ENCODE measurements at regions not wholly inside any gene's neighbourhood (a gene's known extent, or its start where the extent isn't known, plus 50 kb on each side); places are given as distances from the start of the nearest gene placed in this dataset.
"Not testable (repeated sequence)": the region's sequence is repeated elsewhere in the genome, so short reads cannot be mapped to it uniquely, and the experiment has no call there.

- DNase-seq (ENCODE audit: low read depth) = no peak
Observed at GRCh38 chr9:88596376-88596775, 61.4 kb downstream of the NXNL2 start.

GRCh38 chr9:88604836-88605511 is 70.0 kb downstream of the NXNL2 start:
- DNase-seq (ENCODE audit: low read depth) = no peak

GRCh38 chr9:88605512-88606362 is 70.8 kb downstream of the NXNL2 start:
- no peak for DNase-seq (ENCODE audit: low read depth)

DNA sequence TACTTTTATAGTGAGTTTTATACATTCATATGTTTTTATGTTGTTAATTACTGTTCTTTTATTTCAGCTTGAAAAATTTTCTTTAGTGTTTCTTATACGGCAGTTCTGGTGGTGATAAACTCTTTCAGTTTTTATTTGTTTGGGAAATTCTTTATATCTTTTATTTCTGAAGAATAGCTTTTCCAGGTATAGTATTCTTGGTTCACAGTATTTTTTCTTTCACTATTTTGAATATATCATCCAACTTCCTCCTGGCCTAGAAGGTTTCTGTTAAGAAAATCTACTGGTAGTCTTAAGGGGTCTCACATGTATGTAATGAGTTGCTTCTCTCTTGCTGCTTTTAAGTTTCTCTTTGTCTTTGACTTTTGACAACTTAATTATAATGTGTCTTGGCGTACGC is 79.4 kb downstream of the NXNL2 start:
- DNase-seq (ENCODE audit: low read depth) = no peak

DNA sequence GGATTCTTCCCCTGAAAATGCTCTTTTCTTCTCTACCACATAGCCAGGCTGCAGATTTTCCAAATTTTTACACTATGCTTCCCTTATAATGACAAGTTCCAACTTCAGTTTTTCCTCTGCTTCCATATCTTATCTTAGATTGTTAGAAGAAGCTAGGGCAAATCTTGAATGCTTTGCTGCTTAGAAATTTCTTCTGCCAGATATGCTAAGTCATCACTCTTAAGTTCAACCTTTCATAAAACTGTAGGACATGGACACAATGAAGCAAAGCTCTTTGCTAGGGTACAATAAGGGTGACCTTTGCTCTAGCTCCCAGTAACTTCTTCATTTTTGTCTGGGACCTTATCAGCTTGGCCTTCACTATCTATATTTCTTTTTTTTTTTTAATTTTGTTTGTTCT is 88.7 kb downstream of the NXNL2 start:
- DNase-seq (ENCODE audit: low read depth) = no peak

DNA sequence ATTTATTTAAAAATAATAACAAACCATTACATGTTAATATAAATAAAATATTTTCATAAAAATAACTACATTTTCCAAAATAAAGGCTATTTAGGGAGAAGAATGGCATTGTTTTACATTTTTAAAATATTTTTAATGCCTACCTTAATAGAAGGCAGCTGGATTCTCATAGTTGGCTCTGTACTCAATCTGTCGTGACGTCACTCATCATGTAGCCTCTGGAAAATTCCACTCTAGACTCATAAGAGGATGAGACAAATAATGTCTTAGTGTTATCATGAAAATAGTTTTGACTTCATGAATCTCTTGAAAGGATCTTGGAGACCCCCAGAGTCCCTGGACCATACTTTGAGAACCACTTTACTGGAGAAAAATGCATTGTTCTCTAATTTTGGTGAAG is 93.1 kb downstream of the NXNL2 start:
- no peak for DNase-seq (ENCODE audit: low read depth)

DNA sequence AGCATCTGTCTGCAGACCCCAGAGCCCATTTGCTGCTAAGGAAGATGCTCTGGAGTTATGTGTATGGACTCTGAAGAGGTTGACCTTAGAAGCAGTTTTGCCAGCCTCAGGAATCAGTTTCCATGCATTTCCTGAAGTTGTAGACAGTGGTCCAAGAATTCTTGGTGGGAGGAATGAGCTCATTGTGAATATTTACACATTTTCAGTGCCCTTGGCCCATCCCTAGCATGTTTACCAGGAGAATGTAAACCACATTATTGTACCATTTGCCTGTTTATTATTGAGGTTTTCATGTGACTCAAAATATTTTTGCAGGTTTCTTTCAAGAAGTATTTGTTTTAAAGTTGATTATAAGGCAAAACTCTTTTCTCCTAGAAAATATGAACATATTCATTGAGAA is 93.8 kb downstream of the NXNL2 start:
- DNase-seq (ENCODE audit: low read depth) = no peak

- DNase-seq (ENCODE audit: low read depth) = not testable (repeated sequence)
Observed at GRCh38 chr9:88630574-88630973, 95.6 kb downstream of the NXNL2 start.

DNA sequence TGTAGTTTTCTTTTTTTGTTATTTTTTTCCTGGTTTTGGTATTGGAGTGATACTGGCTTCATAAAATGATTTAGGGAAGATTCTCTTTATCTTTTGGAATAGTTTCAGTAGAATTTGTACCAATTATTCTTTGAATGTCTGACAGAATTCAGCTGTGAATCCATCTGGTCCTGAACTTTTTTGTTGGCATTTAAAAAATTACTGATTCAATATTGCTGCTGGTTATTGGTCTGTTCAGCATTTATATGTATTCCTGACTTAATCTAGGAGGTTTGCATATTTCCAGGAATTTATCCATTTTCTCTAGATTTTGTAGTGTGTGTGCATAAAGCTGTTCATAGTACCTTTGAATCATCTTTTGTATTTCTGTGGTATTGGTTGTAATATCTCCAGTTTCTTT is 100.2 kb downstream of the NXNL2 start:
- DNase-seq (ENCODE audit: low read depth) = no peak

DNA sequence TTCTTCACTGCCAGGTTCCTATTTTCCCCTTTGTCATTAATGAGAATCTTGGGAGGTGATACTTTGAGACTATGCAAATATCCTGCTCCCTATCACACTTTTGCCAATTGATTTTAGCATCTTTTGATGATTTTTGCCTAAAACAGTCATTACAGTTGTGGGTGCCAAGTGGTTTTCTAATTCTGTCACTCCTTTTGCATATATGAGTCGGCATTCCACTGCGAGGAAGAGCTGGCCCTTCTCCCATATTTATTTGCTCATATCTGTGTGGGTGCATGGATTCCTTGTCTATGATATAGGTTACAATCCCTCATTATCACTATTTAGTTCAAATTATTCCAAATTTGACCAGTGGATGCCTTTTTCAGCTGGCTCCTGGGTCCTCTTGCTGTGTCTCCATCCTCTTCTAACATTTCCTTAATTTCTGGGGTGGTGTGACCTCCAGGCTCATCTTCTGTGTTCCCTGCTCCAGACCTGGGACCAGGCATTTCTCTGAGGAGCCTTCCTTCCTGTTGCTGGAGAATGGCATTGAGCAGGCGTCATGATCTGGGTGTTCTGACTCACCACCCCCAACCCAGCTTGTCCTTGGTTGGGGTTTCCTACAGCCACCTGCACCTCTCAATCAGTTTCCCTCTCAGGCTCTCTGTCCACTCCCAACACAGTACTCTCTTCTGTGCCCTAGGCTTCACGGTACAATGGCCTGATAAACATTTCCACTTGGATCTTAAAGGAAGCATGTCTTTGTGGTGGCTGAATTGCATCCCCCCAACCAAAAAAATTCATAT is 106.7 kb downstream of the NXNL2 start:
- no peak for DNase-seq (ENCODE audit: low read depth)

- DNase-seq (ENCODE audit: low read depth) = no peak
Observed at GRCh38 chr9:88642336-88642735, 107.4 kb downstream of the NXNL2 start.

- DNase-seq (ENCODE audit: low read depth) = no peak
Observed at GRCh38 chr9:88643931-88644330, 109.0 kb downstream of the NXNL2 start.

DNA sequence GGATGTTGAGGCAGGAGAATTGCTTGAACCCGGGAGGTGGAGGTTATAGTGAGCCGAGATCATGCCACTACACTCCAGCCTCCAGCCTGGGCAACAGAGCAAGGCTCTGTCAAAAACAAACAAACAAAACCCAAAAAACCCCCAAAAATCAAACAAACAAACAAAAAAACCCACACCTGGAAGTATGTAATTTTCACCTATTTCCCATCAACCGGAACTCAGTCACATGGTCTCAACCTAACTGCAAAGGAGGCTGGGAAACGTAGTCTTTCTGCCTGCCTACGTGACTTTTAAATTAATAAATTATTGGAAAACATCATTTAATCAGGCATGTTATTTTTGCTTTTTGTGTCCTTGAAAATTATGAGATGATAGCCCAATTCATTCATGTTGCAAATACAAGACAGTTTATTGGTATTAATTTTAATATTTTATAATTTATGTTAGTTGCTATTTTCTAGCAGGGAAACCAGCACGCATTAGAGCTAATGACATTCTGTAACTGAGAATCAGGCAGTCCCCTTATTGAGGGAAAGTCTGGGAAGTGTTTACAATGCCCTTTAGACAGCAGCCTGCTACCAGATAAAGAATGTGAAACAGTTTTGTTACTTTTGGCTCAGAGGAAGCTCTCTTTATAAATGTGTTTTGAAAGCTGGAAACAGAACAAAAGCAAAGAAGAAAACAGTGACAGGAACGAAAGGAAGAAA is 110.3 kb downstream of the NXNL2 start:
- no peak for DNase-seq (ENCODE audit: low read depth)

DNA sequence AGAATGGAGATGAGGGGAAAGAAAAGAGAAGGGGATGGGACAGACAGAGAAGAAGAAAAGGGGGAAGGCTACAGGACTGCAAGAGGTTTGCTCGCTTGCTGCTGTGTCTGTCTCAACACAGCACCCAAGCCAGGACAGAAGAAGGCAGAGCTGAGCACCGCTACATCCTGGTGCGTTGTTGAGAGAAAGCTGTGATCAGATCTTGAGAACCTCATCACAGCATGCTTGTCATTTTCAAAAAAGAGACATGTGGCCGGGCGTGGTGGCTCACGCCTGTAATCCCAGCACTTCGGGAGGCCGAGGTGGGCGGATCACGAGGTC is 110.9 kb downstream of the NXNL2 start:
- DNase-seq (ENCODE audit: low read depth) = no peak

DNA sequence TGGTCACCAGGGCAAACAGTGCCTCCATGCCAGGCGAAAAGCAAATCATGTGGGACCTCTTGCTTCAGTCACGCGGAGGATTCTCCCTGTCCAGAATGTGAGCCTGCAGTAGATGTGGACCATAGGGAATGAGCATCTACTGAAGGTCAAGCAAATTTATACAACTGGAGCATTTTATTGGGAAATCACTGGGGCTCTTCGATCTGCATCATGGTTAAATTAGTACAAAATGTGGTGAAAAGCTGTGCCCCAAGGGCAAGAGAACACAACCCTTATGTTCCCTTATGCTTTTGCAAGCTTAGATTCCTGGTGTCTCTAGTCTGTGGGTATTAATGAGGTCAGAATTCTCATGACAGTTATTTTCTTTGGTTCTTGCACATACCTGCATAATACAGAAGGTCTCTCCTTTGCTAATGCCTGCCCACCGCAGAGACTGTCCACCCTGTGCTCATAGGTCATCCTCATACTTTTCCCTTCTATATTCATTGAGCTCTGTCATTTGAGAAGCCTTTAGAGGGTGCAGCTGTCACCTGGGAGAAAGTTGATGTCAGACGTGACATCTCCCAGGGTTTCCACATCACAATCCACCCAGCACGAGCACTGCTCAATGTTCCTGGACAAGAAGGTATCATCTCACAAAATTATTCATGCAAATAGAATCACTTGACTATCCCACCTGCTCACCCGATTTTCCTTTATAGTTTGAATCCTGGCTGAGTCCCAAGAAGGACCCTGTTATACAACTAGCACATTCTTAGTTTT is 111.7 kb downstream of the NXNL2 start:
- DNase-seq (ENCODE audit: low read depth) = no peak

- DNase-seq (ENCODE audit: low read depth) = peak; percentile 87
Observed at GRCh38 chr9:88651682-88652633, 117.0 kb downstream of the NXNL2 start.

GRCh38 chr9:88652876-88653275 is 117.9 kb downstream of the NXNL2 start:
- DNase-seq (ENCODE audit: low read depth) = peak; percentile 11

DNA sequence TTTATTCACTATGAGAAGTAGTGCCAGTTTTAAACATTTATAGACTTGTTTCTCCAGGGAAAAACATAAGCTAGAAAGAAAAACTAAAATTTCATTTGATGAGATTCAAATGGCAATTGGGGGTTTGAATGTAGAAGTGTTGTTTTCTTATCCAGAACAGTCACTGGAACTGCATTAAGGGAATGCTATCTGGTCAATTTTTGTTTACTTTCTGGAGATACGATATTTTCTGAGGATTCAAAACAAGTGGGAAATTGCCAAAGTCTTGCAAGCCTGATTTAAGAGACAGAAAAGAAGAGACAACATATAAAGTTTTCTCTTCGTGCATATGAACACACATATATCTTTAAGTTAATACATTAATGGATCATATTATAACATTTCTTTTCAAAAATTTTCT is 118.4 kb downstream of the NXNL2 start:
- no peak for DNase-seq (ENCODE audit: low read depth)

- DNase-seq (ENCODE audit: low read depth) = peak; percentile 24
Observed at GRCh38 chr9:88653911-88654310, 118.9 kb downstream of the NXNL2 start.

- DNase-seq (ENCODE audit: low read depth) = no peak
Observed at GRCh38 chr9:88657893-88658292, 122.9 kb downstream of the NXNL2 start.
